ENCODE measurements at regions not wholly inside any gene's neighbourhood (a gene's known extent, or its start where the extent isn't known, plus 50 kb on each side); places are given as distances from the start of the nearest gene placed in this dataset.

GRCh38 chr10:30254926-30255325 lies 94.2 kb downstream of the MTPAP start:
- Histone ChIP-seq H3K4me2 (ENCODE audit: control insufficient read depth, insufficient read depth) (no peak overlapping the region), H3K4me1 (ENCODE audit: control insufficient read depth, insufficient read depth, low read length) (no peaks in the 10 kb centered on the region), H3K4me3 (no peak overlapping the region), H4K20me1 (ENCODE audit: control insufficient read depth, insufficient read depth) (no peaks in the 10 kb centered on the region), H3K27ac (ENCODE audit: control insufficient read depth, insufficient read depth) (no peak overlapping the region), H2AFZ (ENCODE audit: control insufficient read depth, low read depth, low read length) (no peak overlapping the region), H3K79me2 (ENCODE audit: control insufficient read depth, insufficient read depth, low read length) (no peaks in the 10 kb centered on the region), H3K27me3 (replicated peaks in 1 of 2; ENCODE audit: control insufficient read depth in 2 of 2, insufficient read depth in 2 of 2, low read length in 1 of 2) (no peaks in the 10 kb centered on the region), H3K9me3 (replicated peaks; ENCODE audit: control insufficient read depth, insufficient read depth, low read length) (no peaks in the 10 kb centered on the region; the same call in 2 of the 3 replicates), H3K9ac (ENCODE audit: control insufficient read depth, insufficient read depth, low read length) (no peak overlapping the region), H3K36me3 (ENCODE audit: control insufficient read depth in 2 of 2, insufficient read depth in 2 of 2, low read length in 1 of 2) (no peaks in the 10 kb centered on the region)
- in situ Hi-C loops (cut with MboI) = no loop called here
- ChIA-PET RAD21 (ENCODE audit: unreplicated experiment) (interaction anchor here (0.6 kb wide), 1 partner anchor 52 kb away, joined by 3 read pairs; no protein-coding TSS in a partner anchor), CTCF (interaction anchor here (0.6 to 1.1 kb wide), 2 partner anchors 10 to 661 kb away, joined by 3 read pairs; no protein-coding TSS in a partner anchor), SMC1A (ENCODE audit: uncharacterized antibody, unreplicated experiment) (no interaction called here), POLR2A (no interaction called here)
- intact Hi-C loops (cut with micrococcal nuclease; ENCODE audit: unreplicated experiment) = no loop called here
- FAIRE-seq (no peak), ATAC-seq (no peak), DNase-seq (ENCODE audit: low read depth, low spot score) (no peak)
- no TSS peak for BruUV-seq (replicated peaks)
- WGBS (ENCODE audit: insufficient coverage, insufficient replicate concordance, low lambda C conversion rate, missing lambda C conversion rate) = 0% methylated on average over 1 of the region's 1 CpG
- no peak for TF ChIP-seq TAF1 (IDR thresholded peaks at IDR 0.05; ENCODE audit: borderline replicate concordance, low read depth, low read length)
- TF ChIP-seq, protein P1, sequence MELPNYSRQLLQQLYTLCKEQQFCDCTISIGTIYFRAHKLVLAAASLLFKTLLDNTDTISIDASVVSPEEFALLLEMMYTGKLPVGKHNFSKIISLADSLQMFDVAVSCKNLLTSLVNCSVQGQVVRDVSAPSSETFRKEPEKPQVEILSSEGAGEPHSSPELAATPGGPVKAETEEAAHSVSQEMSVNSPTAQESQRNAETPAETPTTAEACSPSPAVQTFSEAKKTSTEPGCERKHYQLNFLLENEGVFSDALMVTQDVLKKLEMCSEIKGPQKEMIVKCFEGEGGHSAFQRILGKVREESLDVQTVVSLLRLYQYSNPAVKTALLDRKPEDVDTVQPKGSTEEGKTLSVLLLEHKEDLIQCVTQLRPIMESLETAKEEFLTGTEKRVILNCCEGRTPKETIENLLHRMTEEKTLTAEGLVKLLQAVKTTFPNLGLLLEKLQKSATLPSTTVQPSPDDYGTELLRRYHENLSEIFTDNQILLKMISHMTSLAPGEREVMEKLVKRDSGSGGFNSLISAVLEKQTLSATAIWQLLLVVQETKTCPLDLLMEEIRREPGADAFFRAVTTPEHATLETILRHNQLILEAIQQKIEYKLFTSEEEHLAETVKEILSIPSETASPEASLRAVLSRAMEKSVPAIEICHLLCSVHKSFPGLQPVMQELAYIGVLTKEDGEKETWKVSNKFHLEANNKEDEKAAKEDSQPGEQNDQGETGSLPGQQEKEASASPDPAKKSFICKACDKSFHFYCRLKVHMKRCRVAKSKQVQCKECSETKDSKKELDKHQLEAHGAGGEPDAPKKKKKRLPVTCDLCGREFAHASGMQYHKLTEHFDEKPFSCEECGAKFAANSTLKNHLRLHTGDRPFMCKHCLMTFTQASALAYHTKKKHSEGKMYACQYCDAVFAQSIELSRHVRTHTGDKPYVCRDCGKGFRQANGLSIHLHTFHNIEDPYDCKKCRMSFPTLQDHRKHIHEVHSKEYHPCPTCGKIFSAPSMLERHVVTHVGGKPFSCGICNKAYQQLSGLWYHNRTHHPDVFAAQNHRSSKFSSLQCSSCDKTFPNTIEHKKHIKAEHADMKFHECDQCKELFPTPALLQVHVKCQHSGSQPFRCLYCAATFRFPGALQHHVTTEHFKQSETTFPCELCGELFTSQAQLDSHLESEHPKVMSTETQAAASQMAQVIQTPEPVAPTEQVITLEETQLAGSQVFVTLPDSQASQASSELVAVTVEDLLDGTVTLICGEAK (IDR thresholded peaks at IDR 0.05; ENCODE audit: borderline replicate concordance) = no peak
- TF ChIP-seq RAD51 (IDR thresholded peaks at IDR 0.05) = no peak
- TF ChIP-seq SIN3A (IDR thresholded peaks at IDR 0.05; ENCODE audit: low read depth, low read length) = no peak
- TF ChIP-seq CBX3 (IDR thresholded peaks at IDR 0.05; ENCODE audit: borderline replicate concordance, low read depth) = no peak

Measured in GM12878 (cell line).